ENCODE measurements at regions not wholly inside any gene's neighbourhood (a gene's known extent, or its start where the extent isn't known, plus 50 kb on each side); places are given as distances from the start of the nearest gene placed in this dataset.
A peak's percentile ranks its signal among the peaks of the same experiment; 100 is the strongest.
"Not testable (repeated sequence)": the region's sequence is repeated elsewhere in the genome, so short reads cannot be mapped to it uniquely, and the experiment has no call there.

DNA sequence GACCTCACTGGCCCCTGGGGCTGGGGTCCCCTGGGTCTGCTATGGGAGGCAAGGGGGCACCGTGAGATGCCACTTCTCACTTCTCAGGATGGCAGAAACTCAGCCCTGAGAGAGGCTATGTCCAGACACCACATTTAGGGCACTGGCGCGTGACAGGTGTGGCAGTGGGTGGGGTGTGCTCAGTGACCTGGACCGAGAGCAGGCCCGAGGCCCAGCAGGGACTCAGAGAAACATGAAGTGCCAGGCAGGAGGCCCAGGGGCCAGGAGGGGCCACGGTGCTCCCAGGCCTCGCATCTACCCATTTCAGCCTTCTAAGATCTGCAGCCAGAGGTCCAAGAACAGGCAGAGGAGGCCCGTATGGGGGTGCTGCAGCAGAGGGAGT lies 214.9 kb upstream of the SGCG start:
- DNase-seq (ENCODE audit: low read depth in 3 of 3) = not testable (repeated sequence)

- not testable (repeated sequence) for DNase-seq (ENCODE audit: low read depth in 3 of 3)
Observed at GRCh38 chr13:22966753-22967152, 214.0 kb upstream of the SGCG start.

GRCh38 chr13:22967669-22968068 lies 213.1 kb upstream of the SGCG start:
- DNase-seq (ENCODE audit: low read depth in 3 of 3) = no peak

DNA sequence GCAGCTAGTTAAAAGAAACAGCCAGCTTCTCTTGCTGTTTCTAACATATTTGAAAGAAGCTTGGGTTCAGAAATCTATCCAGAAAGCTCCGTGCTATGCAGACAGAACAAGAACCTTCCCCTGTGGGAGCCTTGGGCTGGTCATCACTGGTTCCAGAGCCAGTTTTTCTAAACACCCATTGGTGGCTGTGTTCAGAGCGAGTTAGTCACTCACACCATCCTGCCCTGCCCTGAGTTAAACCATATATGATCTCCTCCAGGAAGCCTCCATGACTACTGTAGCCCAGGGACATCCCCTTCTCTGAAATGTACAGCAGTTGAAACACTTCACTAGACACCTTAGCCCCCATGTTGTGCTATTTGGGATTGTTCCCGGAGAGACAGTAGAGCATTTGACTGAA lies 200.8 kb upstream of the SGCG start:
- DNase-seq (ENCODE audit: low read depth in 3 of 3) = no peak

DNA sequence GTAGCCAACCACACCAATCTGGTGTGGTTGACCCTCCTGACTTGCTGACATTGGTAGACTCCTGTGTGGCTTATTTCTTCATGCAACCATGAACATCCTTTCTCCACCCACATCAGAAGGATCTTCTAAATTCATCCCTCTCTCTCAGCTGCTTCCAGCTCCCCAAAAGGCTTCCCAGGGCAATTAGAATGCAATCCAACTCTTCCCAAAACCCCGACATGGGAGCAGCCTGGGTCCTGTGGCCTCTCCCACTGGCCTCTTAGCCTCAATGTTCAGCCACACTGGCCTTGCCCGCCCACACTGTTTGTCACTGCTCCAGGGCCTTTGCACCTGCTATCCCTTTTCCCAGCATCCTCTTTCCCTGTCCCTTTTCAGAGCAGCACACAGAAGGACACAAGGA lies 199.8 kb upstream of the SGCG start:
- DNase-seq (ENCODE audit: low read depth in 3 of 3) = no peak

DNA sequence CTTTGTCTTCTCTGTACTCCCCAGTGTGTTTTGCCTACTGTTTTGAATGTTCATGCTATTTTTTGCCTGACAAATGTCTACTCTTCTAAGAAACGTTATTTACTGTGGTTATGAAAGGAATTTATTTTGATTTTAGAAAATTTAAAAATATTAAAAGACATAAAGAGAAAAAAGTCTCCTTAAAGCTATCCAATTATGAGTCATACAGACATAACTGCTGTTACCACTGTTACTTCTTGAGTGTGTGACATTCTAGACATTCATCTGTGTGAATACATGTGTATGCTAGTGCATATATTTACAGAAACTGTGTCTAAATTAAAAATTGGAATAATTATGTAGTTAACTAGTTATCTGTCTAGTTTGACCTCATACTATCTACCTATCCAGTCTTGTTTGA lies 187.6 kb upstream of the SGCG start:
- no peak for DNase-seq (ENCODE audit: low read depth in 3 of 3)

DNA sequence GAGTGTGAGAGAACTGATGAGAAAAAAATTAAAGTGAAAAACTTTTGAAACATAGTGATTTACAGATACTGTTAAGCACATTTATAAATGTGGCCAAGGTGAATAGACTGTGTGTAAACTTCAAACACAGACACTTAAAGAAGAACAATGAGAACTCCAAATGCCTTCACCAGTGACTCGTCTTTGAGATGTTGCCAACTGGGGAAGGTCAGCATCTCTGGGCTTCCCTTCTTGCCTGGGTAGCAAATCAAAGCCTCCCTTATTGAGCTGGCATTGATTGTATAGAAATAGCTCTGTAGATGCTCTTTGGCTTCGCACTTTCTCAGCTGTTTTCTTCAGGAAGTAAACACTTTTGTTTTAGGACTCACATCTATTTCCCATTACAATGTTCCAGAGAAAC lies 177.3 kb upstream of the SGCG start:
- no peak for DNase-seq (ENCODE audit: low read depth in 3 of 3)

DNA sequence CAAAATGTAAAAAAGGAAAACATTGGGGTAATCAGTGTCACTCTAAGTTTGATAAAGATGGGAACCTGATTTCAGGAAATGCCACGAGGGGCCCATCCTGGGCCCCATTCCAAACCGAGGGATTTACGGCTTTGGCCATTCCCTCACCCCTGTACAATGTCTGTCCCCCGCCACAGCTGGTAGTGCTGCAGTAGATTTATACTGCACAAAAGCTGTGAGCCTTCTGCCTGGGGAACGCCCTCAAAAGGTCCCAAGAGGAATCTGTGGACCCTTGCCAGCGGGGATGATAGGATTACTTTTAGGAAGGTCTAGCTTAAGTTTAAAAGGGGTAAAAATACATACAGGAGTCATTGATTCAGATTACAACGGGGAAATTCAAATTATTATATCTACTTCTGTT lies 173.4 kb upstream of the SGCG start:
- DNase-seq (ENCODE audit: low read depth in 3 of 3) = no peak

DNA sequence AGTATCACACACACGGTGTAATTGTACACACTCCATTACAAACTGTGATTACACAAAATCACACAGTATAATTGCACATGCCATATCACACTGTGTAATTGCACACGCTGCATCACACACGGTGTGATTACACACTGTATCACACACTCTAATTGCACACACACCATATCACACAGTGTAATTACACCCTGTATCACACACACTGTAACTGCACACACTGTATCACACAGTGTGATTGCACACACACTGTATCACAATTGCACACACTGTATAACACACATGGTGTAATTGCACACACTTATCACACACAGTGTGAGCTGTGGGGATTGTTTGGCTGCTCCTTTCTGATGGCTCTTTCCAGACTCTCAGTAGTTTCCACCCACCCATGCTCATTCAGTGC lies 162.6 kb upstream of the SGCG start:
- no peak for DNase-seq (ENCODE audit: low read depth in 3 of 3)

GRCh38 chr13:23020246-23020843 lies 160.4 kb upstream of the SGCG start:
- DNase-seq (ENCODE audit: low read depth in 3 of 3) = peak in 1 of 3 donors; percentile 2

DNA sequence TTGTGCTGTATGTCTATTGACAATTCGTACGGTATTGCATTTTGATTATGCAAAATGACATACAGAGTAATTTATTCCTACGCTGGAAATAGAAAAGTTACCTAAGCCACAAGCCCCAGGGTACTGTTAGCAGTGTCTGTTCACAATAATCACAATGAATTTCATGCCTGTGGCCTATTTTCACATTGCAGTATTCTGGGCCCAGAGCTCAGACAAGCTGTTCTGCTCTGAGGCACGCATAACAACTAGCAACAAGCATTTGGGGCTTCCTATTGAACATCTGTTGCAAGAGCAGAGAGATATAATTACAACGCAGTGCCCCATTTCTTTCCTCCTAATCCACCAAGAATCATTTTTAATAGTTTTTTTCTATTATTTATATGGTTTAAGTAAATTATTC lies 158.9 kb upstream of the SGCG start:
- DNase-seq (ENCODE audit: low read depth in 3 of 3) = no peak

- DNase-seq (ENCODE audit: low read depth in 3 of 3) = no peak
Observed at GRCh38 chr13:23022704-23023103, 158.1 kb upstream of the SGCG start.

DNA sequence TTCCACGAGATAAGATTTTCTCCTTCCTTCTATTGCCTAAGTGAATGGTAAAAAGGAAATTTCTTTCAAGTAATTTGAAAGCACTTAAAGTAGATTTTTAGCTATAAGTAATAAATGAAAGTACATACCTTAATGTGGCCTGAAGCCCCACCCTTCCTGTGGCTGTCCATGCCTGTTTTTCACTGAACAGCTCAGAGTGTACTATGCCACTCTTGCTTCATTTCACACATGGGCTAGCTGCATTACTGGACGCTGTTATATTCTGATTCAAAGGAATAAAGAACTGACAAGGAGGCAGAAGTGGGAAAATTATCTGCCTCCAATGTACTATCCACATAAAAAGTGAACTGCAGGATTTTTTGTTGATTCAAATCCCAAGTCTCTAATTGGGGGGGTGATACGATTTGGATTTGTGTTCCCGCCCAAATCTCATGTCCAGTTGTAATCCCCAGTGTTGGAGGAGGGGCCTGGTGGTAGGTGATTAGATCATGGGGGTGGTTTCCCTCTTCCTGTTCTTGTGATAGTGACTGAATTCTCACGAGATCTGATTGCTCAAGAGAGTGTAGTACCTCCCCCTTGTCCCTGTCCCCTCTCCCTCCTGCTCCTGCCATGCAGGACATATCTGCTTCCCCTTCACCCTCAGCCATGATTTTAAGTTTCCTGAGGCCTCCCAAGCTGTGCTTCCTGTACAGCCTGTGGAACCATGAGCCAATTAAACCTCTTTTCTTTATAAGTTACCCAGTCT lies 154.7 kb upstream of the SGCG start:
- DNase-seq (ENCODE audit: low read depth in 3 of 3) = no peak

- DNase-seq (ENCODE audit: low read depth in 3 of 3) = no peak
Observed at GRCh38 chr13:23039266-23039935, 141.4 kb upstream of the SGCG start.

- DNase-seq (ENCODE audit: low read depth in 3 of 3) = no peak
Observed at GRCh38 chr13:23042181-23042580, 138.6 kb upstream of the SGCG start.

DNA sequence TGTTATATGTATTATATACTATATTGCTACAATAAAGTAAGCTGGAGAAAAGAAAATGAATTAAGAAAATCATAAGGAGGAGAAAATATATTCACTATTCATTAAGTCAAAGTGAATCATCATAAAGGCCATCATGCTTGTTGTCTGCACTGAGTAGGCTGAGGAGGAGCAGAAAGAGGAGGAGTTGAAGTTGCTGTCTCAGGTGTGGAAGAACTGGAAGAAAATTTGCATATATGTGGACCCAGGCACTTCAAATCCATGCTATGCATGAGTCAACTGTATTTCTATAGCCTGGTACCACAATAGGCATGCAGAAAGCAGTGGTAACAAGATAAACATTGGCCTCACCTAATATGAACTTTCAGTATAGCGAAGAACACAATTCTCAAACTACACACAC lies 135.9 kb upstream of the SGCG start:
- DNase-seq (ENCODE audit: low read depth in 3 of 3) = no peak

- DNase-seq (ENCODE audit: low read depth in 3 of 3) = no peak
Observed at GRCh38 chr13:23050126-23050525, 130.7 kb upstream of the SGCG start.

- not testable (repeated sequence) for DNase-seq (ENCODE audit: low read depth in 3 of 3)
Observed at GRCh38 chr13:23053711-23054110, 127.1 kb upstream of the SGCG start.

DNA sequence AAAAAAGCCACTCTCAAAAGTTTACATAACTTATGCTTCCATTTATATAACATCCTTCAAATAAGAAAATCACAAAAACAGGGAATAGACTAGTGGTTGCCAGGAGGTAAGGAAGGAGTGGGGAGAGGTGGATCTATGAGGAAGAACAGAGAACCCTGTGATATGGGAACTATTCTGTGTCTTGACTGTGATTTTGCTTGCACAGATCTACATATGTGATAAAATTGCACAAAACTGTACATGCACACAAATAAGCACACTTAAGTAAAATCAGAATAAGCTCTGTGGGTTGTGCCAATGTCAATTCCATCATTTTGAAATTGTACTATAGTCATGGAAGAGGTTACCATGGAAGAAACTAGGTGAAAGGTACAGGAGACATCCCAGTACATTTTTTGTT lies 121.6 kb upstream of the SGCG start:
- DNase-seq (ENCODE audit: low read depth in 3 of 3) = no peak

GRCh38 chr13:23060959-23061358 lies 119.8 kb upstream of the SGCG start:
- DNase-seq (ENCODE audit: low read depth in 3 of 3) = no peak

- DNase-seq (ENCODE audit: low read depth in 3 of 3) = no peak
Observed at GRCh38 chr13:23067129-23067528, 113.7 kb upstream of the SGCG start.

- DNase-seq (ENCODE audit: low read depth in 3 of 3) = no peak
Observed at GRCh38 chr13:23069566-23069965, 111.2 kb upstream of the SGCG start.

Measured in stimulated activated CD4-positive, alpha-beta T cell treated with anti-CD3 and anti-CD28 coated beads, TNF-alpha, amount 100 ng/mL, for 48 hours (primary cell).